GM19372 (cell line): ENCODE measurements at regions not wholly inside any gene's neighbourhood (a gene's known extent, or its start where the extent isn't known, plus 50 kb on each side); places are given as distances from the start of the nearest gene placed in this dataset.

Experiments used
- ATAC-seq: cut with Tn5 transposase; IDR thresholded peaks from one replicate; pipeline ENCODE4 v1.9.1; 2021; ENCODE audit warnings: mild to moderate bottlenecking, low read depth, moderate library complexity; ENCODE audit not compliant: unreplicated experiment

- ATAC-seq, result no peak
Observed at GRCh38 chr16:85425074-85425662, 188.0 kb upstream of the GSE1 start.

DNA sequence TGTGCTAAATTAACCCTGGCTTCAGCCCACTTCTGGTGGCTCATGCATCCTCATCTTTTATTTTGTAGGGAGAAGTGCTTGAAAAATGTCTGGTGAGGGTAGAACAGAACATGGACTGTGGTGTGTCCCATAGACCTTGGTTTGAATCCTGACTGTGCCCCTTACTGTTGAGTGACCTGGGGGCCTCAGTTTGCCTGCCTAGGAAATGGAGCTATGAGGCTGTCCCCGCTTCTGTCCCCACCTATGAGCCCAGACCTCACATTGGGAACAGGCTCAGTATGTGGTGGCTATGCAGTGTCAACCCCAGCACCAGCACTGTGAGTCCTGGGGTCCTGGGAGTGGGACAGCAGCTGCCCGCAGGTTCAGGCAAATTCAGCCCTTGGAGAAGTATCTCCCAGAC is 186.3 kb upstream of the GSE1 start:
- ATAC-seq, result no peak

DNA sequence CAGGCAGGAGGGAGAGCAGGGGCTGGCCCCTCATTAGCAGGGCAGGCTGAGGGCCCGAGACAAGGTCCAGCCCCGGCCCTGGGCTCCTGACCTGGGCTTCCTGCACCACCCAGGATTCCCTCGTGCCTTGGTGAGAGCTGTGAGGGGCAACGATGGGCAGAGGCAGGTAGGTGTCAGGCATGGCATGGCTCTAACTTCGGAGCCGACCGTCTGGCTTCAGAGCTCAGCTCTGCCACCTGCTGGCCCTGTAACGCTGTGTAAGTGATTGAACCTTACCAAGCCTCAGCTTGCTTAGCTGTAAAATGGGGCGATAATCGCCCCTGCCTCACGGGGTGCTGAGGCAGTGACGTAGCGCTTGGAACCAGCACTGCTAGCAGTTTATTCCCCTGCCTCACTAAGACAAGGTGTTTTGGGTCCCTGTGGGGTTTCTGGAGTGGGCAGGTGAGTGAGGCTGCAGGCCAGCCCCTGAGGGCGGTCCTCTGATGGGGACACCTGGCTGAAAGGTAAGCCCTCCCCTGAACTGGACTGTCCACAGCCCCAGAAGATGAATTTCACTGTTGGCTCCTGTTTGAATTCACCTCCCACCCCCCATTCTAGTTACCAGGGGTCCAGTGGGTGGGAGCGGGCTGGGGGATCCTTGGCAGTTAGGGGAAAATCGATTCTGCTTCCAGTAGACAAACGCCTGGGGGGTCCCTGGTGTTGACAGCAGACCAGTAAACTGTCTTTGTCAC is 184.8 kb upstream of the GSE1 start:
- no peak for ATAC-seq

GRCh38 chr16:85428899-85429775 is 184.0 kb upstream of the GSE1 start:
- no peak for ATAC-seq

DNA sequence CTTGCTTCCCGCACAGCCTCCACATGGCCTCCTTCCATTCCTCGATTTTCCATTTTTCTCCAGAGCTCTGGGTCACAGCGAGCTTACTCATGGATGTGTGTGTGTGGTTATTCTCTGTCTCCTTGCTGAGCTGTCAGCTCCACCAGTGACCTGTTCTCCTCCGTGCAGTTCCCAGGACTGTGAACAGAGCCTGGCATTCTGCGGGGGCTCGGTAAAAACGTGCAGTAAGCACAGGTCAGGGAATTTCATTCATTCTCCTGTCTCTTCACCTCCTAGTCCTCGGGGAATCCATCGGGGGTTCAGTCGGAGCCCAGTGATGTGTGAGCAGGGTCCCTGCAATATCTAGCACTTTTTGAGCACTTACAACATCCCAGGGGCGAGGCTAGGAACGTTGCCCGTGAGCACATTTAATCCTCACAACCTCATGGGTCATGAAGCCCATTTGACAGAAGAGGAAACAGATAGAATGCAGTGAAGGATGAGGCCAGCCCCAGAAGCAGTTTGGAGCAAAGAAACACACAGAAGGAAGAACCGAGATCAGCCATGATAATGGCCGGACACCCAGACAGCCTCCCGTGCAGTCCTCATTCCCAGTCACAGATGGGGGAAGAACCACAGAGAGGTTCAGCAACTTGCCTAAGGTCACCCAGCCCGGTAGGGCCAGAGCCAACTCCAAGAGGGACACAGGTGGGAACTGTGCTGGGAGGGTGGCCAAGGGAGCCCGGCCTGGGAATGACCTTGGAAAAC is 183.2 kb upstream of the GSE1 start:
- no peak for ATAC-seq

DNA sequence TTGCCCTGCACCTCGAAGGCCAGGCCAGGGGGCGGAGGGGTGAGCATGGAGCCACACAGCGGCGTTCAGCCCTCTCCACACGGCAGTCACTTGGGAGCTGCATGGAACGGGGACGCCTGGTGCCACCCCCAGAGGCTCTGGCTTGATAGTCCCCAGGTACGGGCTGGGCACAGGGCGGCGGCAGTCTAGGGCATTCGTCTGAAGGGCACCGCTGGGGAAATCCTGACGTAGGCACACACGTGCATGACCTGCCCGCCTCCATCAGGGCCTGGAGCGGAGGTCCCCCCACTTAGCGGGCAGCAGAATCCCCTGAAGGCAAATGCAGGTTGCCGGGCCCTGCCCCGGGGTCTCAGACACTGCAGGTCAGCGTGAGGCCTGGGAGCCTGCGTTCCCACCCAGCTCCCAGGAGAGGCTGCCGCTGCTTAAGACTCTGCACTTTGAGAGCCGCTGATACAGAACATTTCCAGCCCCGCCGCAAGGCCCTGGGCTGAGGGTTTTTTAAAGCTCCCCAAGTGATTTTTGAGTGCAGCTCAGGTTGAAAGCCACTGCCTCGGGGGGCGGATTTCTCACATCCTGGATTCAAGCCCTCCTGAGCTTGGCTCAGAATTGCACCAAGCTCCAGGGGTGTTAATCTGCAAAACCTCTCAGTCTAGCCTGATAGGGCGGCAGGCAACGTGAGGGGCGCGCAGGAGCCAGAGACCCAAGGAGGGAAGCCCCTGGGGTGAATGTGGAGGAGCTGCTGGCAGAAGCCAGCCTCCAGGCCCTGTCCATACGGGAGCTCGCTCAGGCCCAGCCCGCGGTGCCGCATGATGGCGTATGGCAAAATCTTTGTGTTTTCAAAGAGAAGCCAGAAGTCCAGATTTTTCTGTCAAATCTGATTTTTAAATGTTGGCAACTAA is 182.3 kb upstream of the GSE1 start:
- ATAC-seq, result no peak

DNA sequence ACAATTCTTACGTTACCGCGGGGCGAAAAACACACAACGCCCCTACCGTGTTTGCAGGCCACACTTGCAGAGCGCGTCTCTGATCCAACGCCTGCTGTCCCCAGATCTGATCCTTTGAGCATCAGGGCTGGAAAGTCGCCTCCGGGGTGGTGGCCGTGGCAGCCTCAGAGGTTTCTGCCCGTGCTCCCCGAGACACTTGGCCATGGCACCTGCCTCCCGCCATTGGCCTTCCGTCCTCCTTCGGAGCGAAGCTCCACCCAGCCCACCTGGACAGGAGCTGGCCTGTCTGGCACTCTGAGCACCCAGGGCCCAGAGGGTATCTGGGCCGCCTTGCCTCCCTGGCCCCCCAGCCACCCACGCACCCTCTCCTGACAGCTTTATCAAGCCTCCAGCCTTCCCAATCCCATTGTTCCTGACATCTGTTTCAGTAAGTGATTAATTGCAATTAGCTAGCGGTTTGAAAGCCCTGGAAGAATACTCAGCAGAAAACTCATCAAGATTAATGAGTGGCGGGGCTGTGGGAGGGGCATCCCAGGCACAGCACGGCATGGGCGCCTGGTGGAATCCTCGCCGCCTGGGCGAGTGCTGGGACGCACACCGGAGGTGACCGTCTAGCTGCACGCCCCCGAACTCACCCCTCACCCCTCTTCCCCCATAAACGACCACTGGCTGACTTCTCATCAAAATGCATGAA is 181.5 kb upstream of the GSE1 start:
- ATAC-seq, result no peak

DNA sequence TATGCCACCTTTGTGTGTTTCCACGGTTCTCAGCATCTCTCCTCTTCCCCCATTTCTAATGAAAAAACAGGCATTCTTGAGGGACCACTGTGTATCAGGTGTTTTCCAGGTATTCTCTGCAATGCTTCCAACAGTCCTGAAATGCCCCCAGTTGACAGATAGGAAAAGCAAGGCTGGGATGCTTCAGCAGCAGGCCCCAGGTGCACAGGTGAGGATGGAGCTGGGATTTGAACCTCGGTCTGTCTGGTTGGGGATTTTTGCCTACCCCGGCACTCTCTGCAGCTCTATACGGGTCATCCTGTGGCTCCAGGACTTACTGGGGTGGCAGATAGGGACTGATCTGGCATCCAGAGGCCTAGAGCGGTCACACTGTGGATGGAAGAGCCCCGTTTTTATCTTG is 180.5 kb upstream of the GSE1 start:
- ATAC-seq, result no peak

DNA sequence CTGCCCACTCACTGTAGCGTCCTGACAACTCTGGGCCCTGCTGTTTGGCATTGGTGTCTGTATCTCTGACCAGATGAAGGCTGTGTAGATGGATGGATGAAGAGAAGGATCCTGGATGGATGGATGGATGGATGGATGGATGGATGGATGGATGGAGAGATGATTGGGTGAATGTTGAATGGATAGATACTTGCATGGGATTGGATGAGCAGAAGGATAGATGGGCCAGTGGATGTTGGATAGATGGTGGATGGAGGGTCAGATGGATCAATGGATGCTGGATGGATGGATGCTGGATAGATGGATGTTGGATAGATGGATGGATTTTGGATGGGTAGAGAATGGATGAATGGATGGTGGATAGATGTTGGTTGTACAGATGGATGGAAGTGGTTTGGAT is 179.6 kb upstream of the GSE1 start:
- no peak for ATAC-seq

- no peak for ATAC-seq
Observed at GRCh38 chr16:85435286-85435685, 177.8 kb upstream of the GSE1 start.

DNA sequence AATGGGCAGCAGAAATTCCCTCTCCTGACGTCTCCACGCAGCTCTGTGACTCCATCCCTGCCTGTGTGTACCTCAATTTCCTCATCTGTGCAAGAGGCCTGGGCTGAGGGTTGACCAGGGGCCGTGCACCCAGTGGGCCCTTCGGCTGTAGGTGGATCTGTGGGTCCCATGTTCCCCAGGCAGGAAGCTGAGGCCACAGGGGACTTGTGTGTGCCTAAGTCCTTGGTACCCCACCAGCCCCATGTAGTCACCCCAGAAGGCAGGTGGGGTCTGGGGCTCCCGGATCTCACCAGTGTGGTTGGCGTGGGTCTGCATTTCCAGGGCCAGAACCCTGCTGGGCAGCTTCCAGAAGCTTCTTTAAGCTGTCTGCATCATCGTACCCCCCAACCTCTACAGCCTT is 177.4 kb upstream of the GSE1 start:
- no peak for ATAC-seq

DNA sequence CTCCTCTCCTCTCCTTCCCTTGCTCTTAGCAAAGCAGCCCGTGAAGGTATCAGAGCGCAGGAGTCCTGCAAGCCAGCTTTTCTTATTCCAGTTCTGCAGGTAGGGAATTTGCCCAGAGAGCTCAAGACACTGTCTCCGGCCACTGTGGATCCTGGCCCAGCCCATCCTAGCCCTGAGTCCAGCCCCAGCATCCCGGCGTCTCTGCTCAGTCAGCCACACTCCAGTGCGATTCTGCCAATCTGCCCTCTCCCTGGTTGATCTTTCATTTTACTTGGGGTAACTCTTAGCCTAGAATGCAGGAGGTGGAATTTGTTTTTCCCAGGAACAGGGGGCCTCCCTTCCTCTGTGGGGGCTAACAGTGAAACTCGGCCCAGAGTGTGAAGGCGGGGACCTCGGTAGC is 176.9 kb upstream of the GSE1 start:
- ATAC-seq, result no peak

DNA sequence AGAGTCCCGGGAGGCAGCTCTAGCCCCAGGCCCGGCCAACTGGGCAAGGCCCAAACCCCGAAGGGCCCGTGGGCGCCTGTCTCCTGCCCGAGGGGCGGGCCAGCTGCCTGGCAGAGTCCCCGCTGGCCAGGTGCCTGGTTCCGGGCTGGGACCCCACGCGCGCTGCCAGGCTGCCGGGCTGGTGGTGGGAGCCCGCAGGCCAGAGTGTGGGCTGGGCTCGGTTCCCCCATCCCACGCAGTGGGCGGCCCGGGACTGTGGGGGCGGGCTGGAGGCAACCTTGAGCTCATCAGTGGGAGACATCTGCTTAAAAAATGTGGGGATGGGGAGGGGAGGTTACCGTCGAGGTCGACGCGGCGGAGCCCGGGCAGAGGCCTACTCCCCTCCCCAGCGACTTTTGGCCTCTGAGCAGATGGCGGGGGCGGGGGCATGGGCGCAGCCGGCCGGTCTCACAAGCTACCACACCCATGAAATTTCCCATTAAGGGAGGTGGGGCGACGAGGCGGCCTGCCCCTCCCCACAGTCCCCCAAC is 176.4 kb upstream of the GSE1 start:
- ATAC-seq, result no peak

- no peak for ATAC-seq
Observed at GRCh38 chr16:85437166-85438052, 175.7 kb upstream of the GSE1 start.

GRCh38 chr16:85438981-85439685 is 174.0 kb upstream of the GSE1 start:
- no peak for ATAC-seq

GRCh38 chr16:85440744-85441143 is 172.4 kb upstream of the GSE1 start:
- ATAC-seq, result no peak

- no peak for ATAC-seq
Observed at GRCh38 chr16:85441189-85441889, 171.8 kb upstream of the GSE1 start.
